ENCODE measurements at regions not wholly inside any gene's neighbourhood (a gene's known extent, or its start where the extent isn't known, plus 50 kb on each side); places are given as distances from the start of the nearest gene placed in this dataset.

GRCh38 chr11:45398325-45398724 lies 112.2 kb upstream of the SYT13 start:
- H3K9me3 Mint-ChIP-seq, result no peaks in the 10 kb centered on the region
- H3K27ac Mint-ChIP-seq, result no peak overlapping the region
- H3K4me1 Mint-ChIP-seq, result peaks cover 30% of the 10 kb centered on the region
- no peaks in the 10 kb centered on the region for H3K36me3 Mint-ChIP-seq (ENCODE audit: low read depth)
- TF ChIP-seq, protein P1, sequence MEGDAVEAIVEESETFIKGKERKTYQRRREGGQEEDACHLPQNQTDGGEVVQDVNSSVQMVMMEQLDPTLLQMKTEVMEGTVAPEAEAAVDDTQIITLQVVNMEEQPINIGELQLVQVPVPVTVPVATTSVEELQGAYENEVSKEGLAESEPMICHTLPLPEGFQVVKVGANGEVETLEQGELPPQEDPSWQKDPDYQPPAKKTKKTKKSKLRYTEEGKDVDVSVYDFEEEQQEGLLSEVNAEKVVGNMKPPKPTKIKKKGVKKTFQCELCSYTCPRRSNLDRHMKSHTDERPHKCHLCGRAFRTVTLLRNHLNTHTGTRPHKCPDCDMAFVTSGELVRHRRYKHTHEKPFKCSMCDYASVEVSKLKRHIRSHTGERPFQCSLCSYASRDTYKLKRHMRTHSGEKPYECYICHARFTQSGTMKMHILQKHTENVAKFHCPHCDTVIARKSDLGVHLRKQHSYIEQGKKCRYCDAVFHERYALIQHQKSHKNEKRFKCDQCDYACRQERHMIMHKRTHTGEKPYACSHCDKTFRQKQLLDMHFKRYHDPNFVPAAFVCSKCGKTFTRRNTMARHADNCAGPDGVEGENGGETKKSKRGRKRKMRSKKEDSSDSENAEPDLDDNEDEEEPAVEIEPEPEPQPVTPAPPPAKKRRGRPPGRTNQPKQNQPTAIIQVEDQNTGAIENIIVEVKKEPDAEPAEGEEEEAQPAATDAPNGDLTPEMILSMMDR (IDR thresholded peaks at IDR 0.05), result no peak
- no peak for DNase-seq
- H3K4me3 Mint-ChIP-seq, result no peak overlapping the region
- H3K27me3 Mint-ChIP-seq (ENCODE audit: low read depth, poor library complexity), result peaks cover 25% of the 10 kb centered on the region

GRCh38 chr11:45396394-45396793 lies 110.3 kb upstream of the SYT13 start:
- Mint-ChIP-seq H3K4me1 (peaks cover 49% of the 10 kb centered on the region), H3K4me3 (no peak overlapping the region), H3K27ac (no peak overlapping the region), H3K36me3 (ENCODE audit: low read depth) (no peaks in the 10 kb centered on the region), H3K27me3 (ENCODE audit: low read depth, poor library complexity) (peaks cover 28% of the 10 kb centered on the region), H3K9me3 (no peaks in the 10 kb centered on the region)
- DNase-seq, result no peak
- TF ChIP-seq, protein P1 (IDR thresholded peaks at IDR 0.05), result no peak

GRCh38 chr11:45395947-45396346 lies 109.8 kb upstream of the SYT13 start:
- TF ChIP-seq, protein P1 (IDR thresholded peaks at IDR 0.05), result no peak
- no peak overlapping the region for H3K4me3 Mint-ChIP-seq
- no peak for DNase-seq
- H3K4me1 Mint-ChIP-seq, result peaks cover 54% of the 10 kb centered on the region
- H3K36me3 Mint-ChIP-seq (ENCODE audit: low read depth), result no peaks in the 10 kb centered on the region
- peaks cover 28% of the 10 kb centered on the region for H3K27me3 Mint-ChIP-seq (ENCODE audit: low read depth, poor library complexity)
- no peak overlapping the region for H3K27ac Mint-ChIP-seq
- no peaks in the 10 kb centered on the region for H3K9me3 Mint-ChIP-seq

DNA sequence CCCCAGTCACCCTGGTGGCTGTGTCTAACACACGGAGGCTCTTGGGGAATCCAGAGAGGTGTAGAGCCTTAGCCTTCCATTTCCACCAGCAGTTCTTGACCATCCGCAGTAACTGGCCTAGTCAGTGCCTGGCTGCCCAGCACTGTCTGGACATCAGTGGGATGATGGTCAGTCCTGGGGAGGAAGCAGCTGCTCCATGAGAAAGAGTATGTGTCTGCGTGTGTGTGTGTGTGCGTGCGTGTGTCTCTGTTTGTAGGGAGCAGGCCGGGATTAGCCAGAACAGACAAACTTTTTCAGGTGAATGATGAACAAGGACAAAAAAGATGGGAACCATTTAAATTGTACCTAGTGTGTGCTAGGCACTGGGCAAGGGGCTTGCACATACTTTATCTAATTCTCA lies 109.3 kb upstream of the SYT13 start:
- no peak for DNase-seq
- no peaks in the 10 kb centered on the region for H3K36me3 Mint-ChIP-seq (ENCODE audit: low read depth)
- peaks cover 26% of the 10 kb centered on the region for H3K27me3 Mint-ChIP-seq (ENCODE audit: low read depth, poor library complexity)
- H3K9me3 Mint-ChIP-seq, result no peaks in the 10 kb centered on the region
- peaks cover 59% of the 10 kb centered on the region for H3K4me1 Mint-ChIP-seq
- no peak overlapping the region for H3K4me3 Mint-ChIP-seq
- no peak overlapping the region for H3K27ac Mint-ChIP-seq
- TF ChIP-seq, protein P1 (IDR thresholded peaks at IDR 0.05), result no peak

DNA sequence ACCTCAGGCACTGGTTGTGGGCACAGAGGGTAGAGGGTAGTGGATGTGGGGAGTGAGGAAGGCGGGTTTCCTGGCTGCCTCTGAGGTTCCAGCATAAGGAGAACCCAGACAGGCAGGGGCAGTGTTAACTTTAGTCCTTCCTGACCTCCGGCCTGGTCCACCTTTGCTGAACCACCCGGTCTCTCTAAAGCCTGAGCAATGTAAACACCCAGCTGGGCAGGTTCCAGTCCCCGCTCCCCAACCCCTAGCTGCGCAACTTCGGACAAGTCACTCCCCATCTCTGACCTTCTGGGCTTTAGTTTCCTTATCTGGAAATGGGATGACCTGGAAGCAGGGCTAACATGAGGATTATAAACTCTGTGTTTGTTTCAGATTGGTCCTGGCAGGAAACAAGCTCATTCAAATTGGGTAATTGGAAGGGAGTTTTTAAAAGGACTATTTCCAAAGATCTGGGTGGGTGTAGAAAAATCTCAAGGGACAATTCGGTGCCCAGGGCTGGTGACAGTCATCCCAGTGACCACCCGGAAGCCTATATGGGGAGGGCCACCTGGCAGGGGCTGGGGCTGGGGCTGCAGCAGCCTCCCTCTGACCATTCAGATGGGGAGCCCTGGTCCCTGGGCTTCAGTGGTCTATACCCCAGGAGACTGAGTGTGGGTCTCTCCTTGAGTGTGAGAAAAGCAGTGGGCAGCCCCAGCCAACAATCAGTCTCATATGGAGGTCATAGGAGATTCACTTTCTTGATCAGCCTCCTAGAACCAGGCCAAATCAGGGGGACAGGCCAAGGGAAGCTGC lies 108.3 kb upstream of the SYT13 start:
- Mint-ChIP-seq H3K4me1 (peaks cover 63% of the 10 kb centered on the region), H3K27ac (no peak overlapping the region), H3K9me3 (no peaks in the 10 kb centered on the region)

More for the DNA sequence above, 108.3 kb upstream of the SYT13 start:
- TF ChIP-seq, protein P1 (IDR thresholded peaks at IDR 0.05), result no peak
- H3K36me3 Mint-ChIP-seq (ENCODE audit: low read depth), result no peaks in the 10 kb centered on the region
- peaks cover 26% of the 10 kb centered on the region for H3K27me3 Mint-ChIP-seq (ENCODE audit: low read depth, poor library complexity)
- no peak for DNase-seq
- H3K4me3 Mint-ChIP-seq, result no peak overlapping the region

Measured in nephron progenitor cell (in vitro differentiated cells).